ENCODE measurements at regions not wholly inside any gene's neighbourhood (a gene's known extent, or its start where the extent isn't known, plus 50 kb on each side); places are given as distances from the start of the nearest gene placed in this dataset.

- TF ChIP-seq, protein P1, sequence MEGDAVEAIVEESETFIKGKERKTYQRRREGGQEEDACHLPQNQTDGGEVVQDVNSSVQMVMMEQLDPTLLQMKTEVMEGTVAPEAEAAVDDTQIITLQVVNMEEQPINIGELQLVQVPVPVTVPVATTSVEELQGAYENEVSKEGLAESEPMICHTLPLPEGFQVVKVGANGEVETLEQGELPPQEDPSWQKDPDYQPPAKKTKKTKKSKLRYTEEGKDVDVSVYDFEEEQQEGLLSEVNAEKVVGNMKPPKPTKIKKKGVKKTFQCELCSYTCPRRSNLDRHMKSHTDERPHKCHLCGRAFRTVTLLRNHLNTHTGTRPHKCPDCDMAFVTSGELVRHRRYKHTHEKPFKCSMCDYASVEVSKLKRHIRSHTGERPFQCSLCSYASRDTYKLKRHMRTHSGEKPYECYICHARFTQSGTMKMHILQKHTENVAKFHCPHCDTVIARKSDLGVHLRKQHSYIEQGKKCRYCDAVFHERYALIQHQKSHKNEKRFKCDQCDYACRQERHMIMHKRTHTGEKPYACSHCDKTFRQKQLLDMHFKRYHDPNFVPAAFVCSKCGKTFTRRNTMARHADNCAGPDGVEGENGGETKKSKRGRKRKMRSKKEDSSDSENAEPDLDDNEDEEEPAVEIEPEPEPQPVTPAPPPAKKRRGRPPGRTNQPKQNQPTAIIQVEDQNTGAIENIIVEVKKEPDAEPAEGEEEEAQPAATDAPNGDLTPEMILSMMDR (IDR thresholded peaks at IDR 0.05; ENCODE audit: control insufficient read depth, insufficient read depth, low read depth, low read length, missing control alignments): no peak
- H3K4me3 ChIP-seq (ENCODE audit: control insufficient read depth, low read depth, low read length): no peak overlapping the region
These were observed 51.0 kb upstream of the UNC93A start for GRCh38 chr6:167240034-167240541.

More at GRCh38 chr6:167240034-167240541, 51.0 kb upstream of the UNC93A start:
- no peak for DNase-seq (ENCODE audit: low read depth)

Data from AG09309 (cell line).